Panc1 (cell line): ENCODE measurements at regions not wholly inside any gene's neighbourhood (a gene's known extent, or its start where the extent isn't known, plus 50 kb on each side); places are given as distances from the start of the nearest gene placed in this dataset.

ENCODE experiments used
- ATAC-seq: fragments of 200-7000 bp; cut with Tn5 transposase; 2 replicates; pipeline ENCODE4 v1.9.1; 2020; ENCODE audit warnings: mild to moderate bottlenecking, moderate library complexity
- BruUV-seq: library from RNA; stranded (reverse); fragments of 400-500 nt; replicated peaks from 2 replicates; lab custom pipeline; 2021; lab: Mats Ljungman, UMichigan
- CTCF ChIA-PET: fragments of 300-600 bp; sonication (Branson Sonifier 250); formaldehyde crosslinking; loops from one replicate; lab custom pipeline; 2022; ENCODE audit warnings: antibody characterized with exemption; lab: Charles Lee
- POLR2A ChIA-PET: fragments of 300-600 bp; sonication (Branson Sonifier 250); formaldehyde crosslinking; loops from one replicate; lab custom pipeline; 2022; ENCODE audit warnings: antibody characterized with exemption; lab: Charles Lee
- DNase-seq: peaks from one replicate; pipeline ENCODE4 v3.0.0-alpha.2; 2010; ENCODE audit warnings: low read depth, low spot score
- H3K27ac ChIP-seq: 2 replicates; pipeline ENCODE4 v1.5.1; 2011; ENCODE audit warnings: mild to moderate bottlenecking, low read length, inconsistent platforms
- H3K27me3 ChIP-seq: fragments of 200-500 bp; sonication (Bioruptor generic); 2 replicates; pipeline ENCODE4 v1.6.0; 2014; ENCODE audit warnings: low read length, inconsistent platforms; ENCODE audit not compliant: control insufficient read depth, insufficient read depth
- H3K36me3 ChIP-seq: fragments of 200-500 bp; sonication (Bioruptor generic); 2 replicates; pipeline ENCODE4 v1.5.1; 2014; ENCODE audit warnings: inconsistent platforms, mild to moderate bottlenecking, low read length, moderate library complexity; ENCODE audit not compliant: control insufficient read depth, insufficient read depth
- H3K4me1 ChIP-seq: 2 replicates; pipeline ENCODE4 v1.5.1; 2011; ENCODE audit warnings: inconsistent platforms, mild to moderate bottlenecking, low read length, moderate library complexity; ENCODE audit not compliant: control insufficient read depth, insufficient read depth
- H3K4me3 ChIP-seq, 2 experiments: 2 replicates each; pipeline ENCODE4 v1.5.1; 2011 to 2012; ENCODE audit warnings: low read depth in 2 of 2, low read length in 2 of 2, mild to moderate bottlenecking in 2 of 2, inconsistent platforms in 1 of 2, moderate library complexity in 1 of 2
- H3K9me3 ChIP-seq: fragments of 200-500 bp; sonication (Bioruptor generic); 2 replicates; pipeline ENCODE4 v1.5.1; 2014; ENCODE audit warnings: low read depth, mild to moderate bottlenecking, inconsistent platforms, low read length, moderate library complexity; ENCODE audit not compliant: control insufficient read depth, insufficient read depth
- CTCF ChIP-seq: fragments of 450-650 bp; IDR thresholded peaks from 2 replicates; pipeline ENCODE4 v1.5.1; 2017; ENCODE audit warnings: mild to moderate bottlenecking
- POLR2AphosphoS5 ChIP-seq: IDR thresholded peaks from 2 replicates; pipeline ENCODE4 v1.6.1; 2012; ENCODE audit warnings: mild to moderate bottlenecking, low read depth, low read length, moderate library complexity
- REST ChIP-seq, 2 experiments: IDR thresholded peaks; 2 replicates each; pipeline ENCODE4 v1.6.1; 2011 to 2012; ENCODE audit warnings: low read depth in 2 of 2, control low read depth in 1 of 2, low read length in 1 of 2, mild to moderate bottlenecking in 1 of 2, moderate library complexity in 1 of 2; ENCODE audit not compliant: insufficient read depth in 1 of 2
- SIN3A ChIP-seq: IDR thresholded peaks from 2 replicates; pipeline ENCODE4 v1.6.1; 2012; ENCODE audit warnings: low read depth, mild to moderate bottlenecking, low read length, moderate library complexity, borderline replicate concordance; ENCODE audit not compliant: insufficient read depth
- TCF7L2 ChIP-seq: IDR thresholded peaks from 2 replicates; pipeline ENCODE4 v1.6.1; 2011; ENCODE audit warnings: mild to moderate bottlenecking, low read depth, low read length, inconsistent platforms
- in situ Hi-C: cut with HindIII; loops from 2 replicates; pipeline ENCODE4 v1.10.0; 2016; ENCODE audit warnings: low sequenced_read_pairs, low pct_unique_long_range_greater_than_20kb
- intact Hi-C: fragments of 100-400 bp; cut with micrococcal nuclease; formaldehyde crosslinking; loops from one replicate; pipeline ENCODE4 v1.10.0; 2022; ENCODE audit not compliant: unreplicated experiment

- POLR2A ChIA-PET, result no interaction called here
- Histone ChIP-seq H3K4me3 (no peak overlapping the region), H3K4me1 (no peaks in the 10 kb centered on the region), H3K9me3 (no peaks in the 10 kb centered on the region), H3K27me3 (no peaks in the 10 kb centered on the region), H3K27ac (no peak overlapping the region), H3K36me3 (no peaks in the 10 kb centered on the region)
- ATAC-seq (no peak), DNase-seq (no peak)
- in situ Hi-C loops, result no loop called here
- intact Hi-C loops, result no loop called here
- TF ChIP-seq POLR2AphosphoS5, result no peak
- BruUV-seq, result no TSS peak
- CTCF ChIA-PET, result no interaction called here
These were observed 367.4 kb downstream of the EPHA4 start for GRCh38 chr2:221204699-221205098.

- no TSS peak for BruUV-seq
- CTCF ChIA-PET, result no interaction called here
These were observed 366.9 kb downstream of the EPHA4 start for GRCh38 chr2:221205103-221205673.

More at GRCh38 chr2:221205103-221205673, 366.9 kb downstream of the EPHA4 start:
- Histone ChIP-seq H3K27me3 (no peaks in the 10 kb centered on the region), H3K9me3 (no peaks in the 10 kb centered on the region), H3K27ac (no peak overlapping the region), H3K4me1 (no peaks in the 10 kb centered on the region), H3K36me3 (no peaks in the 10 kb centered on the region), H3K4me3 (no peak overlapping the region)
- intact Hi-C loops (no loop called here), in situ Hi-C loops (no loop called here)
- POLR2A ChIA-PET, result no interaction called here
- no peak for ATAC-seq
- no peak for DNase-seq
- TF ChIP-seq TCF7L2 (no peak), REST (IDR thresholded peaks at IDR 0.05; ENCODE audit: insufficient read depth in 1 of 2, low read depth in 2 of 2, low read length in 1 of 2) (no peak), SIN3A (no peak), CTCF (no peak), POLR2AphosphoS5 (no peak)
